ENCODE measurements at regions not wholly inside any gene's neighbourhood (a gene's known extent, or its start where the extent isn't known, plus 50 kb on each side); places are given as distances from the start of the nearest gene placed in this dataset.

- H3K4me3 ChIP-seq (ENCODE audit: low read length in 2 of 2) = no peak overlapping the region
- H3K27me3 ChIP-seq (ENCODE audit: control insufficient read depth in 1 of 2, insufficient read depth in 2 of 2, low read length in 2 of 2) = no peaks in the 10 kb centered on the region
- peaks cover 4 to 5% of the 10 kb centered on the region in 2 donors for H3K9me3 ChIP-seq (ENCODE audit: control insufficient read depth in 2 of 2, low read length in 2 of 2)
- H3K27ac ChIP-seq (ENCODE audit: low read length) = no peak overlapping the region
- H3K36me3 ChIP-seq (ENCODE audit: control insufficient read depth in 2 of 2, insufficient read depth in 2 of 2, low read length in 2 of 2) = no peaks in the 10 kb centered on the region
- no peaks in the 10 kb centered on the region for H3K4me1 ChIP-seq (ENCODE audit: control insufficient read depth, insufficient read depth, low read length)
- H3K9ac ChIP-seq (ENCODE audit: low read length in 2 of 2) = no peak overlapping the region
These were observed 614.3 kb upstream of the ARRDC4 start for GRCh38 chr15:97346221-97346620.

- Histone ChIP-seq H3K36me3 (ENCODE audit: control insufficient read depth in 2 of 2, insufficient read depth in 2 of 2, low read length in 2 of 2) (no peaks in the 10 kb centered on the region), H3K27me3 (ENCODE audit: control insufficient read depth in 1 of 2, insufficient read depth in 2 of 2, low read length in 2 of 2) (no peaks in the 10 kb centered on the region), H3K4me3 (ENCODE audit: low read length in 2 of 2) (no peak overlapping the region), H3K9ac (ENCODE audit: low read length in 2 of 2) (no peak overlapping the region), H3K27ac (ENCODE audit: low read length) (no peak overlapping the region), H3K9me3 (ENCODE audit: control insufficient read depth in 2 of 2, low read length in 2 of 2) (peaks cover 4 to 5% of the 10 kb centered on the region in 2 donors), H3K4me1 (ENCODE audit: control insufficient read depth, insufficient read depth, low read length) (no peaks in the 10 kb centered on the region)
These were observed 609.7 kb upstream of the ARRDC4 start for GRCh38 chr15:97350813-97351212.

- no peaks in the 10 kb centered on the region for H3K9me3 ChIP-seq (ENCODE audit: control insufficient read depth in 2 of 2, low read length in 2 of 2)
- no peak overlapping the region for H3K9ac ChIP-seq (ENCODE audit: low read length in 2 of 2)
- no peak overlapping the region for H3K27ac ChIP-seq (ENCODE audit: low read length)
- no peaks in the 10 kb centered on the region for H3K27me3 ChIP-seq (ENCODE audit: control insufficient read depth in 1 of 2, insufficient read depth in 2 of 2, low read length in 2 of 2)
- H3K36me3 ChIP-seq (ENCODE audit: control insufficient read depth in 2 of 2, insufficient read depth in 2 of 2, low read length in 2 of 2) = no peaks in the 10 kb centered on the region
- H3K4me3 ChIP-seq (ENCODE audit: low read length in 2 of 2) = no peak overlapping the region
- no peaks in the 10 kb centered on the region for H3K4me1 ChIP-seq (ENCODE audit: control insufficient read depth, insufficient read depth, low read length)
These were observed 577.0 kb upstream of the ARRDC4 start for GRCh38 chr15:97383516-97383915.

GRCh38 chr15:97386940-97387339 is 573.6 kb upstream of the ARRDC4 start:
- H3K27ac ChIP-seq (ENCODE audit: low read length) = no peak overlapping the region
- H3K9me3 ChIP-seq (ENCODE audit: control insufficient read depth in 2 of 2, low read length in 2 of 2) = no peaks in the 10 kb centered on the region
- no peak overlapping the region for H3K9ac ChIP-seq (ENCODE audit: low read length in 2 of 2)
- H3K27me3 ChIP-seq (ENCODE audit: control insufficient read depth in 1 of 2, insufficient read depth in 2 of 2, low read length in 2 of 2) = no peaks in the 10 kb centered on the region
- H3K36me3 ChIP-seq (ENCODE audit: control insufficient read depth in 2 of 2, insufficient read depth in 2 of 2, low read length in 2 of 2) = no peaks in the 10 kb centered on the region
- no peaks in the 10 kb centered on the region for H3K4me1 ChIP-seq (ENCODE audit: control insufficient read depth, insufficient read depth, low read length)
- no peak overlapping the region for H3K4me3 ChIP-seq (ENCODE audit: low read length in 2 of 2)

- H3K27ac ChIP-seq (ENCODE audit: low read length) = no peak overlapping the region
- no peaks in the 10 kb centered on the region for H3K9me3 ChIP-seq (ENCODE audit: control insufficient read depth in 2 of 2, low read length in 2 of 2)
- no peaks in the 10 kb centered on the region for H3K4me1 ChIP-seq (ENCODE audit: control insufficient read depth, insufficient read depth, low read length)
- H3K36me3 ChIP-seq (ENCODE audit: control insufficient read depth in 2 of 2, insufficient read depth in 2 of 2, low read length in 2 of 2) = no peaks in the 10 kb centered on the region
- H3K4me3 ChIP-seq (ENCODE audit: low read length in 2 of 2) = no peak overlapping the region
- H3K27me3 ChIP-seq (ENCODE audit: control insufficient read depth in 1 of 2, insufficient read depth in 2 of 2, low read length in 2 of 2) = no peaks in the 10 kb centered on the region
- H3K9ac ChIP-seq (ENCODE audit: low read length in 2 of 2) = no peak overlapping the region
These were observed 559.3 kb upstream of the ARRDC4 start for GRCh38 chr15:97401195-97401594.

- Histone ChIP-seq H3K4me3 (ENCODE audit: low read length in 2 of 2) (no peak overlapping the region), H3K9ac (ENCODE audit: low read length in 2 of 2) (no peak overlapping the region), H3K4me1 (ENCODE audit: control insufficient read depth, insufficient read depth, low read length) (no peaks in the 10 kb centered on the region), H3K27me3 (ENCODE audit: control insufficient read depth in 1 of 2, insufficient read depth in 2 of 2, low read length in 2 of 2) (no peaks in the 10 kb centered on the region), H3K27ac (ENCODE audit: low read length) (no peak overlapping the region), H3K9me3 (ENCODE audit: control insufficient read depth in 2 of 2, low read length in 2 of 2) (no peaks in the 10 kb centered on the region), H3K36me3 (ENCODE audit: control insufficient read depth in 2 of 2, insufficient read depth in 2 of 2, low read length in 2 of 2) (no peaks in the 10 kb centered on the region)
These were observed 558.5 kb upstream of the ARRDC4 start for GRCh38 chr15:97401970-97402369.

- H3K27ac ChIP-seq (ENCODE audit: low read length) = no peak overlapping the region
- no peaks in the 10 kb centered on the region for H3K4me1 ChIP-seq (ENCODE audit: control insufficient read depth, insufficient read depth, low read length)
- no peaks in the 10 kb centered on the region for H3K9me3 ChIP-seq (ENCODE audit: control insufficient read depth in 2 of 2, low read length in 2 of 2)
- H3K9ac ChIP-seq (ENCODE audit: low read length in 2 of 2) = no peak overlapping the region
- no peaks in the 10 kb centered on the region for H3K27me3 ChIP-seq (ENCODE audit: control insufficient read depth in 1 of 2, insufficient read depth in 2 of 2, low read length in 2 of 2)
- no peaks in the 10 kb centered on the region for H3K36me3 ChIP-seq (ENCODE audit: control insufficient read depth in 2 of 2, insufficient read depth in 2 of 2, low read length in 2 of 2)
- H3K4me3 ChIP-seq (ENCODE audit: low read length in 2 of 2) = no peak overlapping the region
These were observed 553.7 kb upstream of the ARRDC4 start for GRCh38 chr15:97406841-97407240.

- H3K27ac ChIP-seq (ENCODE audit: low read length) = no peak overlapping the region
- no peak overlapping the region for H3K4me3 ChIP-seq (ENCODE audit: low read length in 2 of 2)
- H3K27me3 ChIP-seq (ENCODE audit: control insufficient read depth in 1 of 2, insufficient read depth in 2 of 2, low read length in 2 of 2) = no peaks in the 10 kb centered on the region
- H3K9ac ChIP-seq (ENCODE audit: low read length in 2 of 2) = no peak overlapping the region
- H3K9me3 ChIP-seq (ENCODE audit: control insufficient read depth in 2 of 2, low read length in 2 of 2) = no peaks in the 10 kb centered on the region
- H3K36me3 ChIP-seq (ENCODE audit: control insufficient read depth in 2 of 2, insufficient read depth in 2 of 2, low read length in 2 of 2) = no peaks in the 10 kb centered on the region
- no peaks in the 10 kb centered on the region for H3K4me1 ChIP-seq (ENCODE audit: control insufficient read depth, insufficient read depth, low read length)
These were observed 549.5 kb upstream of the ARRDC4 start for GRCh38 chr15:97410897-97411575.

GRCh38 chr15:97420130-97420529 is 540.4 kb upstream of the ARRDC4 start:
- Histone ChIP-seq H3K9ac (ENCODE audit: low read length in 2 of 2) (no peak overlapping the region), H3K36me3 (ENCODE audit: control insufficient read depth in 2 of 2, insufficient read depth in 2 of 2, low read length in 2 of 2) (no peaks in the 10 kb centered on the region), H3K27me3 (ENCODE audit: control insufficient read depth in 1 of 2, insufficient read depth in 2 of 2, low read length in 2 of 2) (no peaks in the 10 kb centered on the region), H3K4me1 (ENCODE audit: control insufficient read depth, insufficient read depth, low read length) (no peaks in the 10 kb centered on the region), H3K9me3 (ENCODE audit: control insufficient read depth in 2 of 2, low read length in 2 of 2) (no peaks in the 10 kb centered on the region), H3K27ac (ENCODE audit: low read length) (no peak overlapping the region), H3K4me3 (ENCODE audit: low read length in 2 of 2) (no peak overlapping the region)

- Histone ChIP-seq H3K4me3 (ENCODE audit: low read length in 2 of 2) (no peak overlapping the region), H3K9ac (ENCODE audit: low read length in 2 of 2) (no peak overlapping the region), H3K4me1 (ENCODE audit: control insufficient read depth, insufficient read depth, low read length) (no peaks in the 10 kb centered on the region), H3K27me3 (ENCODE audit: control insufficient read depth in 1 of 2, insufficient read depth in 2 of 2, low read length in 2 of 2) (no peaks in the 10 kb centered on the region), H3K9me3 (ENCODE audit: control insufficient read depth in 2 of 2, low read length in 2 of 2) (no peaks in the 10 kb centered on the region), H3K36me3 (ENCODE audit: control insufficient read depth in 2 of 2, insufficient read depth in 2 of 2, low read length in 2 of 2) (no peaks in the 10 kb centered on the region), H3K27ac (ENCODE audit: low read length) (no peak overlapping the region)
These were observed 534.9 kb upstream of the ARRDC4 start for GRCh38 chr15:97425596-97425995.

- Histone ChIP-seq H3K9ac (ENCODE audit: low read length in 2 of 2) (no peak overlapping the region), H3K27ac (ENCODE audit: low read length) (no peak overlapping the region), H3K4me1 (ENCODE audit: control insufficient read depth, insufficient read depth, low read length) (no peaks in the 10 kb centered on the region), H3K36me3 (ENCODE audit: control insufficient read depth in 2 of 2, insufficient read depth in 2 of 2, low read length in 2 of 2) (no peaks in the 10 kb centered on the region), H3K4me3 (ENCODE audit: low read length in 2 of 2) (no peak overlapping the region), H3K9me3 (ENCODE audit: control insufficient read depth in 2 of 2, low read length in 2 of 2) (no peaks in the 10 kb centered on the region), H3K27me3 (ENCODE audit: control insufficient read depth in 1 of 2, insufficient read depth in 2 of 2, low read length in 2 of 2) (no peaks in the 10 kb centered on the region)
These were observed 517.4 kb upstream of the ARRDC4 start for GRCh38 chr15:97443101-97443500.
